CD4-positive, alpha-beta T cell treated with Interleukin-21 for 1 hour (primary cell): ENCODE measurements at regions not wholly inside any gene's neighbourhood (a gene's known extent, or its start where the extent isn't known, plus 50 kb on each side); places are given as distances from the start of the nearest gene placed in this dataset.

ENCODE experiments used
- DNase-seq: peaks from one replicate; pipeline ENCODE4 v3.0.0-alpha.2; 2020

GRCh38 chr5:136682986-136683385, 317.6 kb upstream of the TRPC7 start:
- no peak for DNase-seq

GRCh38 chr5:136679233-136679632, 313.9 kb upstream of the TRPC7 start:
- no peak for DNase-seq

GRCh38 chr5:136677217-136677616, 311.9 kb upstream of the TRPC7 start:
- no peak for DNase-seq

- no peak for DNase-seq
Measured at GRCh38 chr5:136676685-136677084, 311.3 kb upstream of the TRPC7 start.

- no peak for DNase-seq
Measured at GRCh38 chr5:136675769-136676168, 310.4 kb upstream of the TRPC7 start.

GRCh38 chr5:136674178-136674577, 308.8 kb upstream of the TRPC7 start:
- DNase-seq: no peak

- no peak for DNase-seq
Measured at GRCh38 chr5:136667789-136668188, 302.4 kb upstream of the TRPC7 start.

GRCh38 chr5:136666970-136667620, 301.8 kb upstream of the TRPC7 start:
- no peak for DNase-seq

- no peak for DNase-seq
Measured at GRCh38 chr5:136665331-136665730, 300.0 kb upstream of the TRPC7 start.

GRCh38 chr5:136661026-136661425, 295.7 kb upstream of the TRPC7 start:
- DNase-seq: no peak

GRCh38 chr5:136656811-136657210, 291.5 kb upstream of the TRPC7 start:
- DNase-seq: no peak

- no peak for DNase-seq
Measured at GRCh38 chr5:136655468-136655867, 290.1 kb upstream of the TRPC7 start.

- no peak for DNase-seq
Measured at GRCh38 chr5:136646915-136647314, 281.6 kb upstream of the TRPC7 start.

GRCh38 chr5:136642976-136643375, 277.6 kb upstream of the TRPC7 start:
- no peak for DNase-seq

GRCh38 chr5:136639616-136640015, 274.3 kb upstream of the TRPC7 start:
- DNase-seq: no peak

- DNase-seq: no peak
Measured at GRCh38 chr5:136638084-136638483, 272.7 kb upstream of the TRPC7 start.

GRCh38 chr5:136636001-136636400, 270.7 kb upstream of the TRPC7 start:
- DNase-seq: no peak

GRCh38 chr5:136631186-136631585, 265.8 kb upstream of the TRPC7 start:
- DNase-seq: no peak

- DNase-seq: no peak
Measured at GRCh38 chr5:136629125-136629792, 263.9 kb upstream of the TRPC7 start.

GRCh38 chr5:136626531-136626930, 261.2 kb upstream of the TRPC7 start:
- no peak for DNase-seq

GRCh38 chr5:136622747-136623146, 257.4 kb upstream of the TRPC7 start:
- DNase-seq: no peak

- DNase-seq: no peak
Measured at GRCh38 chr5:136621743-136622142, 256.4 kb upstream of the TRPC7 start.

GRCh38 chr5:136620621-136621020, 255.3 kb upstream of the TRPC7 start:
- DNase-seq: no peak

GRCh38 chr5:136620016-136620419, 254.7 kb upstream of the TRPC7 start:
- DNase-seq: no peak

- DNase-seq: no peak
Measured at GRCh38 chr5:136619556-136619955, 254.2 kb upstream of the TRPC7 start.
